ENCODE measurements at regions not wholly inside any gene's neighbourhood (a gene's known extent, or its start where the extent isn't known, plus 50 kb on each side); places are given as distances from the start of the nearest gene placed in this dataset.
A peak's percentile ranks its signal among the peaks of the same experiment; 100 is the strongest.

GRCh38 chr2:185012643-185013042 is 414.3 kb downstream of the ZNF804A start:
- Histone ChIP-seq H4K8ac (ENCODE audit: extremely low read depth, insufficient read depth, low read length) (no peak overlapping the region), H3K9ac (replicated peaks in 1 of 4; ENCODE audit: extremely low read depth in 1 of 4, low read depth in 3 of 4, low read length in 3 of 4) (no peak overlapping the region), H4K5ac (ENCODE audit: insufficient read length, low read depth, low read length) (no peak overlapping the region), H3K9me3 (ENCODE audit: insufficient read depth in 2 of 2, low read depth in 1 of 2, low read length in 1 of 2) (peaks cover 20 to 21% of the 10 kb centered on the region in 2 experiments), H3K27ac (ENCODE audit: low read depth, low read length) (no peak overlapping the region), H3K18ac (ENCODE audit: extremely low read depth, low read length) (no peak overlapping the region), H3K36me3 (ENCODE audit: control insufficient read depth in 2 of 4, insufficient read depth in 4 of 4, low read length in 3 of 4) (no peaks in the 10 kb centered on the region; a peak in 2 of 8 replicates), H3K56ac (replicated peaks; ENCODE audit: insufficient read length, low read depth, low read length) (no peak overlapping the region), H2AFZ (ENCODE audit: low read length) (no peak overlapping the region), H3K4me1 (replicated peaks in 1 of 4; ENCODE audit: control insufficient read depth in 3 of 4, insufficient read depth in 4 of 4, low read length in 3 of 4) (no peaks in the 10 kb centered on the region), H3K23ac (ENCODE audit: insufficient read length) (no peak overlapping the region), H3K4ac (replicated peaks; ENCODE audit: insufficient read length, low read depth, low read length) (no peak overlapping the region), H3K4me2 (ENCODE audit: insufficient read depth in 1 of 2, low read depth in 2 of 2, low read length in 2 of 2) (no peak overlapping the region), H2BK5ac (ENCODE audit: low read depth, low read length) (no peak overlapping the region), H2BK15ac (ENCODE audit: low read length) (no peak overlapping the region), H4K20me1 (replicated peaks in 1 of 2; ENCODE audit: control insufficient read depth in 1 of 2, insufficient read depth in 2 of 2, low read length in 2 of 2) (no peaks in the 10 kb centered on the region), H3K14ac (ENCODE audit: insufficient read length) (no peak overlapping the region), H4K91ac (replicated peaks; ENCODE audit: insufficient read length, low read length) (no peak overlapping the region), H3K79me2 (ENCODE audit: control insufficient read depth in 1 of 2, insufficient read depth in 2 of 2, low read length in 2 of 2) (no peaks in the 10 kb centered on the region), H2BK12ac (ENCODE audit: low read depth, low read length) (no peak overlapping the region), H3K4me3 (ENCODE audit: extremely low read depth in 1 of 4, insufficient read depth in 2 of 4, low read depth in 3 of 4, low read length in 4 of 4) (no peak overlapping the region), H3K27me3 (replicated peaks in 1 of 4; ENCODE audit: control insufficient read depth in 3 of 4, extremely low read depth in 1 of 4, insufficient read depth in 3 of 4, low read length in 3 of 4) (no peaks in the 10 kb centered on the region), H2BK120ac (replicated peaks; ENCODE audit: low read depth, low read length) (no peak overlapping the region), H3K79me1 (ENCODE audit: low read depth, low read length) (no peaks in the 10 kb centered on the region), H3K23me2 (ENCODE audit: low read depth, low read length) (no peaks in the 10 kb centered on the region; the same call in 1 of the 2 replicates), H2AK5ac (ENCODE audit: low read depth, low read length) (no peak overlapping the region), H2BK20ac (ENCODE audit: low read length) (no peak overlapping the region)
- FAIRE-seq (no peak), DNase-seq (ENCODE audit: low read depth in 1 of 2, low spot score in 2 of 2) (peak in 1 of 2 experiments; percentile 46)
- 97% methylated on average over 2 of the region's 3 CpGs; no CpG with 5 or more reads in 1 of the 2 experiments for WGBS, 2 experiments (ENCODE audit: extremely low coverage in 1 of 2, insufficient coverage in 1 of 2, insufficient read length in 1 of 2, insufficient replicate concordance in 2 of 2, low coverage in 1 of 2, low lambda C conversion rate in 2 of 2, missing lambda C conversion rate in 1 of 2)
- POLR2A ChIA-PET (ENCODE audit: partially characterized antibody): no interaction called here
- CTCF ChIA-PET (ENCODE audit: partially characterized antibody): no interaction called here
- TF ChIP-seq JUN (IDR thresholded peaks at IDR 0.05; ENCODE audit: low read depth, low read length): no peak

Measured in H1 (cell line).